Left renal cortex interstitium (tissue), 4 donors: ENCODE measurements at regions not wholly inside any gene's neighbourhood (a gene's known extent, or its start where the extent isn't known, plus 50 kb on each side); places are given as distances from the start of the nearest gene placed in this dataset.

Source experiments
- DNase-seq, 4 donors: peaks; one replicate each; pipeline ENCODE4 v3.0.0-alpha.2; 2013; ENCODE audit warnings: low read depth in 4 of 4, low spot score in 2 of 4, missing footprints in 1 of 4

- no peak for DNase-seq
Measured at GRCh38 chr3:124679048-124679638, 51.1 kb upstream of the UMPS start.
